ENCODE measurements at regions not wholly inside any gene's neighbourhood (a gene's known extent, or its start where the extent isn't known, plus 50 kb on each side); places are given as distances from the start of the nearest gene placed in this dataset.
A peak's percentile ranks its signal among the peaks of the same experiment; 100 is the strongest.

DNA sequence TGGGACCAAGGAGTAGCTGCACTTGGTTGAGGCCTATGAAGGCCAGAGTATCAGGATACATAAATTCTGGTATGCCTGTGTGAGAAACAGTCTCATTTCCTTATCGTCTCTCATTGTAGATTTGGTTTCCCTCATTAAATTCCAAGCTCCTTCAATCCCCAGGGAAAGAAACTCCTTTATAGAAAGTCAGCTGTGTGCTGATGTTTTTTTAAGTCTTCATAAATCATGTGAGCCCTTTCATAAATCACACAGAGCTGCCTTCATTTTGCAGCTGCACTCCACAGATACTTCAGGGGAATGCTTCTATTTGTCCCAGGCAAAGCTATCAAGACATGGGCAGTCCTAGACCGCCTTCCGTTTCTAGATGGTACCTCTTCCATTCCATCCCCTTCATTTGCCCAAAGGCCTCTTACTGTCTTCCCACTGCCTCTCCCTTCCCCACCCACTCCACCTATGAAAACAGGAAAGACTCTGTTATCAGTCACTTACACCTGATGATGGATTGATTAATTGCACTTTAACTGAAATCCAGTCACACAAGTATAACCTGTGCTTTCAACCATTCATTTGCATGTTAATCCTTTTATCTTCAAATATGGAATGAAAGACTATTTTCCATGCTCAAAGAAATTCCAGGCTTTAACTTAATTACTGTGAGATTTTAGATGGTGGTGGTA lies 290.2 kb downstream of the C7orf25 start:
- Histone ChIP-seq H4K20me1 (replicated peaks; ENCODE audit: control insufficient read depth, insufficient read depth, low read length) (no peaks in the 10 kb centered on the region), H3K36me3 (ENCODE audit: control insufficient read depth, insufficient read depth, low read length) (no peaks in the 10 kb centered on the region), H3K4me3 (no peak overlapping the region), H2AFZ (ENCODE audit: low read depth, low read length) (no peak overlapping the region), H3K9ac (ENCODE audit: insufficient read depth in 1 of 2, low read depth in 2 of 2, low read length in 2 of 2) (no peak overlapping the region), H3K27me3 (ENCODE audit: control insufficient read depth in 2 of 2, insufficient read depth in 2 of 2, low read length in 2 of 2) (no peaks in the 10 kb centered on the region), H3K79me2 (ENCODE audit: control insufficient read depth, insufficient read depth, low read length) (no peaks in the 10 kb centered on the region), H3K4me1 (replicated peaks in 1 of 2; ENCODE audit: control insufficient read depth in 2 of 2, insufficient read depth in 2 of 2, low read length in 2 of 2) (peaks cover 0 to 15% of the 10 kb centered on the region in 2 experiments; a peak in 2 of 5 replicates), H3K27ac (ENCODE audit: extremely low read depth, low read depth, low read length) (no peak overlapping the region), H3K4me2 (ENCODE audit: insufficient read depth, low read length) (no peak overlapping the region), H3K9me1 (ENCODE audit: control insufficient read depth, insufficient read depth, low read length) (no peaks in the 10 kb centered on the region), H3K9me3 (replicated peaks; ENCODE audit: control insufficient read depth, insufficient read depth, low read depth, low read length) (no peaks in the 10 kb centered on the region)
- WGBS (ENCODE audit: insufficient coverage, low coverage, missing lambda C conversion rate) = 0% methylated on average over 3 of the region's 3 CpGs
- FAIRE-seq (no peak), ATAC-seq (no peak), DNase-seq (ENCODE audit: extremely low read depth in 1 of 4, low spot score in 3 of 4) (no peak)
- ChIA-PET POLR2A (interaction anchor here (0.5 kb wide), 1 partner anchor 28 kb away, joined by 3 read pairs; no protein-coding TSS in a partner anchor), CTCF (ENCODE audit: low intra/inter-chr PET ratio) (no interaction called here)
- in situ Hi-C loops (cut with MboI) (no loop called here), intact Hi-C loops (cut with micrococcal nuclease) (no loop called here)
- BruUV-seq (replicated peaks) = no TSS peak
- TF ChIP-seq, protein P1, sequence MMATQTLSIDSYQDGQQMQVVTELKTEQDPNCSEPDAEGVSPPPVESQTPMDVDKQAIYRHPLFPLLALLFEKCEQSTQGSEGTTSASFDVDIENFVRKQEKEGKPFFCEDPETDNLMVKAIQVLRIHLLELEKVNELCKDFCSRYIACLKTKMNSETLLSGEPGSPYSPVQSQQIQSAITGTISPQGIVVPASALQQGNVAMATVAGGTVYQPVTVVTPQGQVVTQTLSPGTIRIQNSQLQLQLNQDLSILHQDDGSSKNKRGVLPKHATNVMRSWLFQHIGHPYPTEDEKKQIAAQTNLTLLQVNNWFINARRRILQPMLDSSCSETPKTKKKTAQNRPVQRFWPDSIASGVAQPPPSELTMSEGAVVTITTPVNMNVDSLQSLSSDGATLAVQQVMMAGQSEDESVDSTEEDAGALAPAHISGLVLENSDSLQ (IDR thresholded peaks at IDR 0.05) = peak; percentile 62
- TF ChIP-seq, protein P2, sequence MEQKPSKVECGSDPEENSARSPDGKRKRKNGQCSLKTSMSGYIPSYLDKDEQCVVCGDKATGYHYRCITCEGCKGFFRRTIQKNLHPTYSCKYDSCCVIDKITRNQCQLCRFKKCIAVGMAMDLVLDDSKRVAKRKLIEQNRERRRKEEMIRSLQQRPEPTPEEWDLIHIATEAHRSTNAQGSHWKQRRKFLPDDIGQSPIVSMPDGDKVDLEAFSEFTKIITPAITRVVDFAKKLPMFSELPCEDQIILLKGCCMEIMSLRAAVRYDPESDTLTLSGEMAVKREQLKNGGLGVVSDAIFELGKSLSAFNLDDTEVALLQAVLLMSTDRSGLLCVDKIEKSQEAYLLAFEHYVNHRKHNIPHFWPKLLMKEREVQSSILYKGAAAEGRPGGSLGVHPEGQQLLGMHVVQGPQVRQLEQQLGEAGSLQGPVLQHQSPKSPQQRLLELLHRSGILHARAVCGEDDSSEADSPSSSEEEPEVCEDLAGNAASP (IDR thresholded peaks at IDR 0.05) = no peak
- TF ChIP-seq MYBL2 (IDR thresholded peaks at IDR 0.05; ENCODE audit: low read depth) (no peak), MYBL2 (CRISPR knock-in tag; IDR thresholded peaks at IDR 0.05; ENCODE audit: borderline replicate concordance) (no peak), TAL1 (IDR thresholded peaks at IDR 0.05) (peak; percentile 9; the same call in 1 of the 2 replicates), ARID1B (IDR thresholded peaks at IDR 0.05) (peak; percentile 15; the same call in 1 of the 2 replicates), SAFB (IDR thresholded peaks at IDR 0.05; ENCODE audit: borderline replicate concordance, low read depth, low read length) (no peak), HNRNPL (IDR thresholded peaks at IDR 0.05; ENCODE audit: low read depth, low read length) (no peak), MEIS2 (IDR thresholded peaks at IDR 0.05; ENCODE audit: partially characterized antibody) (peak; percentile 86), TEAD4 (IDR thresholded peaks at IDR 0.05; ENCODE audit: low read length) (peak; percentile 36; the same call in 1 of the 2 replicates), TEAD4 (CRISPR knock-in tag; IDR thresholded peaks at IDR 0.05; ENCODE audit: borderline replicate concordance) (no peak)
- TF ChIP-seq, protein P3, sequence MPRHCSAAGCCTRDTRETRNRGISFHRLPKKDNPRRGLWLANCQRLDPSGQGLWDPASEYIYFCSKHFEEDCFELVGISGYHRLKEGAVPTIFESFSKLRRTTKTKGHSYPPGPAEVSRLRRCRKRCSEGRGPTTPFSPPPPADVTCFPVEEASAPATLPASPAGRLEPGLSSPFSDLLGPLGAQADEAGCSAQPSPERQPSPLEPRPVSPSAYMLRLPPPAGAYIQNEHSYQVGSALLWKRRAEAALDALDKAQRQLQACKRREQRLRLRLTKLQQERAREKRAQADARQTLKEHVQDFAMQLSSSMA (CRISPR knock-in tag; IDR thresholded peaks at IDR 0.05) = no peak
- TF ChIP-seq, protein P4, sequence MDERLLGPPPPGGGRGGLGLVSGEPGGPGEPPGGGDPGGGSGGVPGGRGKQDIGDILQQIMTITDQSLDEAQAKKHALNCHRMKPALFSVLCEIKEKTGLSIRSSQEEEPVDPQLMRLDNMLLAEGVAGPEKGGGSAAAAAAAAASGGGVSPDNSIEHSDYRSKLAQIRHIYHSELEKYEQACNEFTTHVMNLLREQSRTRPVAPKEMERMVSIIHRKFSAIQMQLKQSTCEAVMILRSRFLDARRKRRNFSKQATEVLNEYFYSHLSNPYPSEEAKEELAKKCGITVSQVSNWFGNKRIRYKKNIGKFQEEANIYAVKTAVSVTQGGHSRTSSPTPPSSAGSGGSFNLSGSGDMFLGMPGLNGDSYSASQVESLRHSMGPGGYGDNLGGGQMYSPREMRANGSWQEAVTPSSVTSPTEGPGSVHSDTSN (CRISPR knock-in tag; IDR thresholded peaks at IDR 0.05; ENCODE audit: low read depth) = 0 out of 2 replicates have a peak, but pooled peaks have one; percentile 4
- TF ChIP-seq, protein P4 (tag; conservative IDR thresholded peaks at IDR 0.05; ENCODE audit: low read depth) = peak; percentile 84
- TF ChIP-seq, protein P5, sequence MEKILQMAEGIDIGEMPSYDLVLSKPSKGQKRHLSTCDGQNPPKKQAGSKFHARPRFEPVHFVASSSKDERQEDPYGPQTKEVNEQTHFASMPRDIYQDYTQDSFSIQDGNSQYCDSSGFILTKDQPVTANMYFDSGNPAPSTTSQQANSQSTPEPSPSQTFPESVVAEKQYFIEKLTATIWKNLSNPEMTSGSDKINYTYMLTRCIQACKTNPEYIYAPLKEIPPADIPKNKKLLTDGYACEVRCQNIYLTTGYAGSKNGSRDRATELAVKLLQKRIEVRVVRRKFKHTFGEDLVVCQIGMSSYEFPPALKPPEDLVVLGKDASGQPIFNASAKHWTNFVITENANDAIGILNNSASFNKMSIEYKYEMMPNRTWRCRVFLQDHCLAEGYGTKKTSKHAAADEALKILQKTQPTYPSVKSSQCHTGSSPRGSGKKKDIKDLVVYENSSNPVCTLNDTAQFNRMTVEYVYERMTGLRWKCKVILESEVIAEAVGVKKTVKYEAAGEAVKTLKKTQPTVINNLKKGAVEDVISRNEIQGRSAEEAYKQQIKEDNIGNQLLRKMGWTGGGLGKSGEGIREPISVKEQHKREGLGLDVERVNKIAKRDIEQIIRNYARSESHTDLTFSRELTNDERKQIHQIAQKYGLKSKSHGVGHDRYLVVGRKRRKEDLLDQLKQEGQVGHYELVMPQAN (IDR thresholded peaks at IDR 0.05; ENCODE audit: borderline replicate concordance) = no peak

Measured in K562 (cell line).